GM06990 (cell line): ENCODE measurements at regions not wholly inside any gene's neighbourhood (a gene's known extent, or its start where the extent isn't known, plus 50 kb on each side); places are given as distances from the start of the nearest gene placed in this dataset.

Experiments
- DNase-seq: peaks from one replicate; pipeline ENCODE4 v3.0.0-alpha.2; 2011; ENCODE audit not compliant: insufficient read length; ENCODE audit errors: extremely low read depth
- H3K27me3 ChIP-seq: replicated peaks from 2 replicates; pipeline ENCODE4 v1.6.0; 2011; ENCODE audit warnings: low read length; ENCODE audit not compliant: control insufficient read depth, insufficient read depth
- H3K36me3 ChIP-seq: 2 replicates; pipeline ENCODE4 v1.5.1; 2011; ENCODE audit warnings: low read length; ENCODE audit not compliant: control insufficient read depth, insufficient read depth
- H3K4me3 ChIP-seq: replicated peaks from 2 replicates; pipeline ENCODE4 v1.5.1; 2011; ENCODE audit warnings: low read depth, mild to moderate bottlenecking, control low read depth, low read length
- CTCF ChIP-seq: IDR thresholded peaks from 2 replicates; pipeline ENCODE4 v1.5.1; 2011; ENCODE audit warnings: low read length, control low read depth, mild to moderate bottlenecking, inconsistent platforms; ENCODE audit not compliant: insufficient read depth, poor library complexity, severe bottlenecking

- Histone ChIP-seq H3K36me3 (no peaks in the 10 kb centered on the region), H3K27me3 (no peaks in the 10 kb centered on the region), H3K4me3 (no peak overlapping the region)
- no peak for DNase-seq
- no peak for TF ChIP-seq CTCF
Measured at GRCh38 chr3:171953301-171954022, 85.9 kb upstream of the FNDC3B start.

- DNase-seq, result no peak
- TF ChIP-seq CTCF, result no peak
- H3K36me3 ChIP-seq, result no peaks in the 10 kb centered on the region
- no peak overlapping the region for H3K4me3 ChIP-seq
- no peaks in the 10 kb centered on the region for H3K27me3 ChIP-seq
Measured at GRCh38 chr3:171954690-171955383, 84.5 kb upstream of the FNDC3B start.

GRCh38 chr3:171955598-171955997 lies 83.8 kb upstream of the FNDC3B start:
- H3K27me3 ChIP-seq, result no peaks in the 10 kb centered on the region
- TF ChIP-seq CTCF, result no peak
- no peaks in the 10 kb centered on the region for H3K36me3 ChIP-seq
- H3K4me3 ChIP-seq, result no peak overlapping the region
- no peak for DNase-seq

- no peak for TF ChIP-seq CTCF
- DNase-seq, result no peak
- no peaks in the 10 kb centered on the region for H3K27me3 ChIP-seq
- no peaks in the 10 kb centered on the region for H3K36me3 ChIP-seq
- H3K4me3 ChIP-seq, result no peak overlapping the region
Measured at GRCh38 chr3:171956181-171956683, 83.1 kb upstream of the FNDC3B start.

DNA sequence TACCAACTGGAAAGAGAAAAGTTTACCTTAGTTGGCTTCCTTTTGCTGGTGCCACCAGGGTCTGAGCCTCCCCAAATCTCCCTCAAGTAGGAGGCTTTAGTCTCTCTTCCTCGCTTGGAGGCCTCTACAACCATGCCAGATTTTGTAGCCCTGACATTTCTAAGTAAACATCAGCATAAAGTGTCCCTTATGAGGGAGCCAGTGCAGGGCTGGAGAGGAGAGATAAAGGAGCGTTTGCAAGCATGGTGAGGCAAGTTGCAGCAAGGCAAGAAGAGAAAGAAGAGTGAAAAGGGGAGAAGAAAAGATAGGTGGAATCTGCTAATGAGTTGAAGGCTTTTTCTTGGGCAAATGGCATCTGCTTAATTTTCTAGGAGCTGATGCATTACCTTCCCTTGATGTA lies 82.7 kb upstream of the FNDC3B start:
- no peak for DNase-seq
- no peak for TF ChIP-seq CTCF
- no peaks in the 10 kb centered on the region for H3K27me3 ChIP-seq
- no peak overlapping the region for H3K4me3 ChIP-seq
- H3K36me3 ChIP-seq, result no peaks in the 10 kb centered on the region
